B cell (primary cell): ENCODE measurements at regions not wholly inside any gene's neighbourhood (a gene's known extent, or its start where the extent isn't known, plus 50 kb on each side); places are given as distances from the start of the nearest gene placed in this dataset.

Source experiments
- ATAC-seq: fragments of 200-7000 bp; cut with Tn5 transposase; one replicate; pipeline ENCODE4 v1.10.0; 2021; ENCODE audit warnings: low read depth, mild to moderate bottlenecking, moderate number of reproducible peaks, moderate library complexity
- CTCF ChIA-PET: fragments of 350-600 bp; sonication (Branson Sonifier 250); formaldehyde crosslinking; loops from one replicate; lab custom pipeline; 2021; ENCODE audit warnings: antibody characterized with exemption, inconsistent platforms; lab: Charles Lee
- POLR2A ChIA-PET: fragments of 350-600 bp; sonication (Branson Sonifier 250); formaldehyde crosslinking; loops from one replicate; lab custom pipeline; 2021; ENCODE audit warnings: antibody characterized with exemption; lab: Charles Lee
- DNase-seq: peaks from one replicate; pipeline ENCODE4 v3.0.0; 2013
- H2AFZ ChIP-seq: 2 replicates; pipeline ENCODE4 v1.6.1; 2012; ENCODE audit warnings: mild to moderate bottlenecking, low read depth, low read length; ENCODE audit not compliant: insufficient read depth, poor library complexity, severe bottlenecking
- H3K27ac ChIP-seq, 2 donors: 1 replicate in 1 of 2; 2 replicates in 1 of 2; pipeline ENCODE4 v1.5.1; 2012 to 2013; ENCODE audit warnings: low read length in 2 of 2, mild to moderate bottlenecking in 2 of 2, moderate library complexity in 1 of 2
- H3K27me3 ChIP-seq, 4 experiments: fragments of 200-600 bp in 1 of 4; sonication (generic) in 1 of 4; replicated peaks in 1 of 4; 1 replicate in 2 of 4; 2 replicates in 2 of 4; pipeline versions ENCODE4 v1.6.1 to v1.7.0; 2013 to 2016; ENCODE audit warnings: low read length in 3 of 4, mild to moderate bottlenecking in 2 of 4, mixed read lengths in 1 of 4, moderate library complexity in 1 of 4; ENCODE audit not compliant: insufficient read depth in 4 of 4, control insufficient read depth in 3 of 4; ENCODE audit errors: control extremely low read depth in 1 of 4
- H3K36me3 ChIP-seq, 2 experiments: replicated peaks in 1 of 2; 1 replicate in 1 of 2; 2 replicates in 1 of 2; pipeline versions ENCODE4 v1.6.1 to v1.7.1; 2013; ENCODE audit warnings: low read length in 1 of 2; ENCODE audit not compliant: insufficient read depth in 2 of 2, control insufficient read depth in 1 of 2; ENCODE audit errors: control extremely low read depth in 1 of 2, extremely low read depth in 1 of 2
- H3K4me1 ChIP-seq, 2 donors: fragments of 200-600 bp in 1 of 2; sonication (generic) in 1 of 2; 1 replicate in 1 of 2; 2 replicates in 1 of 2; pipeline versions ENCODE4 v1.5.1 to v1.6.1; 2013 to 2017; ENCODE audit warnings: low read length in 2 of 2; ENCODE audit not compliant: control insufficient read depth in 2 of 2, insufficient read depth in 2 of 2
- H3K4me2 ChIP-seq: replicated peaks from 2 replicates; pipeline ENCODE3; 2012; ENCODE audit warnings: mild to moderate bottlenecking, low read depth, low read length; ENCODE audit not compliant: poor library complexity, severe bottlenecking
- H3K4me3 ChIP-seq, 5 experiments: fragments of 200-600 bp in 1 of 5; sonication (generic) in 1 of 5; 1 replicate in 3 of 5; 2 replicates in 2 of 5; pipeline versions ENCODE4 v1.5.1 to v1.7.0; 2011 to 2016; ENCODE audit warnings: low read length in 4 of 5, mild to moderate bottlenecking in 4 of 5, low read depth in 2 of 5, control low read depth in 1 of 5, moderate library complexity in 1 of 5; ENCODE audit not compliant: insufficient read depth in 1 of 5; ENCODE audit errors: control extremely low read depth in 1 of 5, extremely low read depth in 1 of 5
- H3K79me2 ChIP-seq: fragments of 200-600 bp; sonication (generic); one replicate; pipeline ENCODE4 v1.6.0; 2016; ENCODE audit warnings: low read length; ENCODE audit not compliant: control insufficient read depth, insufficient read depth
- H3K9ac ChIP-seq: fragments of 200-600 bp; sonication (generic); 2 replicates; pipeline ENCODE4 v1.6.1; 2017; ENCODE audit warnings: mild to moderate bottlenecking, low read length, moderate library complexity
- H3K9me3 ChIP-seq, 3 donors: one replicate each; pipeline versions ENCODE4 v1.6.1 to v1.7.1; 2013; ENCODE audit warnings: low read length in 2 of 3; ENCODE audit not compliant: control insufficient read depth in 2 of 3, insufficient read depth in 1 of 3; ENCODE audit errors: control extremely low read depth in 1 of 3
- H4K20me1 ChIP-seq: 2 replicates; pipeline ENCODE4 v1.6.0; 2012; ENCODE audit warnings: mild to moderate bottlenecking, low read length; ENCODE audit not compliant: insufficient read depth, control insufficient read depth, poor library complexity, severe bottlenecking
- H3K27ac Mint-ChIP-seq: one replicate; pipeline ENCODE4 v1.8.0; 2021; ENCODE audit warnings: mixed read lengths
- H3K27me3 Mint-ChIP-seq: one replicate; pipeline ENCODE4 v1.8.0; 2021; ENCODE audit warnings: mixed read lengths
- H3K4me1 Mint-ChIP-seq: one replicate; pipeline ENCODE4 v1.8.0; 2021; ENCODE audit warnings: mixed read lengths
- H3K4me3 Mint-ChIP-seq: one replicate; pipeline ENCODE4 v1.8.0; 2021; ENCODE audit warnings: mixed read lengths
- H3K9me3 Mint-ChIP-seq: one replicate; pipeline ENCODE4 v1.8.0; 2022; ENCODE audit warnings: mixed read lengths; ENCODE audit not compliant: insufficient read depth
- EZH2 ChIP-seq: IDR thresholded peaks from 2 replicates; pipeline ENCODE4 v1.6.1; 2012; ENCODE audit warnings: borderline replicate concordance, low read depth, mild to moderate bottlenecking, moderate library complexity, low read length; ENCODE audit not compliant: insufficient read depth, poor library complexity, severe bottlenecking
- WGBS: methylation state at CpG from one replicate; pipeline ENCODE4 v1.1.5; 2013; ENCODE audit warnings: missing lambda C conversion rate; ENCODE audit not compliant: insufficient coverage; 5-methylcytosine and 5-hydroxymethylcytosine counted together
- intact Hi-C: fragments of 100-400 bp; cut with micrococcal nuclease; formaldehyde crosslinking; loops from one replicate; pipeline ENCODE4 v1.10.0; 2022

GRCh38 chr7:97373736-97374135 lies 256.2 kb downstream of the SDHAF3 start:
- DNase-seq: no peak
- no peak overlapping the region for H3K4me2 ChIP-seq
- H3K4me3 Mint-ChIP-seq: no peak overlapping the region

GRCh38 chr7:97377713-97378112 lies 260.2 kb downstream of the SDHAF3 start:
- no peak for DNase-seq
- H3K9ac ChIP-seq: no peak overlapping the region
- no peak overlapping the region for H3K4me3 Mint-ChIP-seq
- no peaks in the 10 kb centered on the region for H3K36me3 ChIP-seq
- no peaks in the 10 kb centered on the region for H3K4me1 ChIP-seq
- no peaks in the 10 kb centered on the region for H4K20me1 ChIP-seq
- no peaks in the 10 kb centered on the region for H3K9me3 ChIP-seq
- whole genome bisulfite sequencing: no CpG with 5 or more reads among the region's 3 CpGs
- H3K27me3 Mint-ChIP-seq: no peaks in the 10 kb centered on the region
- intact Hi-C loops: no loop called here
- ChIA-PET CTCF (no interaction called here), POLR2A (no interaction called here)
- no peaks in the 10 kb centered on the region for H3K79me2 ChIP-seq
- no peaks in the 10 kb centered on the region for H3K9me3 Mint-ChIP-seq
- H3K27ac Mint-ChIP-seq: no peak overlapping the region
- TF ChIP-seq EZH2: no peak
- no peak overlapping the region for H2AFZ ChIP-seq
- no peak overlapping the region for H3K4me3 ChIP-seq
- H3K4me2 ChIP-seq: no peak overlapping the region
- no peak for ATAC-seq
- no peak overlapping the region for H3K27ac ChIP-seq
- peaks cover 0 to 2% (median 0%) of the 10 kb centered on the region in 4 experiments for H3K27me3 ChIP-seq
- no peaks in the 10 kb centered on the region for H3K4me1 Mint-ChIP-seq

More at GRCh38 chr7:97373736-97374135, 256.2 kb downstream of the SDHAF3 start:
- H3K27ac Mint-ChIP-seq: no peak overlapping the region
- Histone ChIP-seq H4K20me1 (no peaks in the 10 kb centered on the region), H3K79me2 (no peaks in the 10 kb centered on the region), H3K27me3 (no peaks in the 10 kb centered on the region), H3K4me3 (no peak overlapping the region), H2AFZ (no peak overlapping the region), H3K36me3 (no peaks in the 10 kb centered on the region), H3K9ac (no peak overlapping the region), H3K4me1 (no peaks in the 10 kb centered on the region), H3K9me3 (no peaks in the 10 kb centered on the region), H3K27ac (no peak overlapping the region)
- H3K9me3 Mint-ChIP-seq: no peaks in the 10 kb centered on the region
- no peak for TF ChIP-seq EZH2
- 92% methylated on average over 5 of the region's 6 CpGs for WGBS
- intact Hi-C loops: no loop called here
- no peak for ATAC-seq
- CTCF ChIA-PET: no interaction called here
- no peaks in the 10 kb centered on the region for H3K4me1 Mint-ChIP-seq
- POLR2A ChIA-PET: no interaction called here
- H3K27me3 Mint-ChIP-seq: no peaks in the 10 kb centered on the region
